Stimulated activated CD4-positive, alpha-beta T cell treated with anti-CD3 and anti-CD28 coated beads, Interleukin-2, amount 100 ng/mL, for 24 hours (primary cell): ENCODE measurements at regions not wholly inside any gene's neighbourhood (a gene's known extent, or its start where the extent isn't known, plus 50 kb on each side); places are given as distances from the start of the nearest gene placed in this dataset.
A peak's percentile ranks its signal among the peaks of the same experiment; 100 is the strongest.

ENCODE experiments used
- DNase-seq, 2 donors: peaks; one replicate each; pipeline ENCODE4 v3.0.0-alpha.2; 2020

DNA sequence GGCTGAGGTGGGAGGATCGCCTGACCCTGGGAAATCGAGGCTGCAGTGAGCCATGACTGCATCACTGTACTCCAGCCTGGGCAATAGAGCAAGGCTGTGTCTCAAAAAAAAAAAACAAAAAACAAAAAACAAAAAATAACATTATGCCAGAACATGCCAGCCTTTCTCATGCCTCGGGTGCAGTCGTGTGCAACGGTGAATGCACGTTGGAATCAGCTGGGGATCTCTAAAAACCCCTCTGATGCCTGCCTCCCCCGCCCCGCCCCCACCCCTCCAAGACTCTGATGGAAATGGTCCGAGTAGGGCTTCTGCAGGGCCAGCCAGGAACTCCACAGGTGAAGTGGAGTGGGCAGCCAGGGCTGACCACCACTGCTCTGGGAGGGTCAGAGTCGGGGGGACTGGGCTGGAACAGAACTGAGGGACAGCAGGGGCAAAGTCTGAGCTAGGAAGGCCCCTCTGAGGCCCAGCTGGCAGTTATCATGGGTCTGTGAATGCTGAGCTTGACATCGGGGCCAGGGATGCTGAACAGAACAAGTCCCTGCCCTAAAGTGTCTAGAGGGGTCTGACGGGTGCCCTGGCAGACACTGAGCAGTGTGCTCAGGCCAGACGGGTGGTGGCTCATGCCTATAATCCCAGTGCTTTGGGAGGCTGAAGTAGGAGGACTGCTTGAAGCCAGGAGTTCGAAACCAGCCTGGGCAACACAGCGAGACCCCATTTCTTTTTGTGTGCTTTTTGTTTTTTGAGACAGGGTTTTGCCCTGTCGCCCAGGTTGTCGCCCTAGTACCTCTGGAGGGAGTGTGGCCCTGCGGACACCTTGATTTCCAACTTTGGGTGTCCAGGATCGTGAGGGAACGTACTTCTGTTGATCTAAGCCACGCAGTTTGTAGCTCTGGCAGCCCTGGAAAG is 193.4 kb upstream of the GSE1 start:
- DNase-seq, result no peak

DNA sequence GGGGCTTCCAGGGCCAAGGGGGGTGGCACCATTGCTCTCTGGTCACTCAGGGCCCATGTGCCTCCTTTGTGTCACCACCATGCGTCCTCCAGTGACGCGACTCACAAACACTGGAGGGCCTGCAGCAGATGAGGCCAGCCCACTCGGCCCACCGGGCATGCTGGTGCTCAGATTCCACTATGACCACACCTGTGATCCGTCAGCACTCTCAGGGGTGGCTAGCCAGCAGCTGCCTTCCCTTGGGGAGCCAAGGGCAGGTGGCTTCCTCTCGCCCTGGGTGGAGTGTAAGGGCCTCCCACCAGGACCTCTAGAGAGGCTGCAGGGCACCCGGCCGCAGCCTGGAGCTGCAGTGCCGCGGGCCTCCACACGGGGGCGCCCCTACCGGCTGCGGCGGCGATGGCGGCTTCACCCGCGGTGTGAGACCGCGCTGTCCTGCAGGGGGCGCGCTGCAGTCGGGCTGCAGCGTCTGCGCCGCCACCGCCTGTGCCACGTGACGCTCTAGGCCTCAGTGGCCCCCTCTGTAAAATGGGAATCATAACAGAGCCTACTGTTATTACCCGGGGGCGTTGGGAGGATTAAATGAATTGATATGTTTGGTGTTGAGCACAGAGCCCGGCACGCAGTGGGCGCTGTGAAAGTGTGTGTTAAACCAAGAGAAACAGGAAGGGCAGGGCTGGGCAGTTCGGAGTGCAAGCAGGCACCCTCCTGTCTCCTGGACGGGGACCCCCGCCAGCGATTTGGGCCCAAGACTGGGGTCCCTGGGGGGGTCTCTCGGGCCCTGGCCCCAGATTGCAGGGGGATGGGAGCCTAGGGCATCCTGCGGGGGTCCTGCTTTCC is 192.4 kb upstream of the GSE1 start:
- DNase-seq, result peak; percentile 83 to 85

GRCh38 chr16:85421338-85422195 is 191.6 kb upstream of the GSE1 start:
- no peak for DNase-seq

GRCh38 chr16:85422196-85422631 is 190.9 kb upstream of the GSE1 start:
- no peak for DNase-seq

DNA sequence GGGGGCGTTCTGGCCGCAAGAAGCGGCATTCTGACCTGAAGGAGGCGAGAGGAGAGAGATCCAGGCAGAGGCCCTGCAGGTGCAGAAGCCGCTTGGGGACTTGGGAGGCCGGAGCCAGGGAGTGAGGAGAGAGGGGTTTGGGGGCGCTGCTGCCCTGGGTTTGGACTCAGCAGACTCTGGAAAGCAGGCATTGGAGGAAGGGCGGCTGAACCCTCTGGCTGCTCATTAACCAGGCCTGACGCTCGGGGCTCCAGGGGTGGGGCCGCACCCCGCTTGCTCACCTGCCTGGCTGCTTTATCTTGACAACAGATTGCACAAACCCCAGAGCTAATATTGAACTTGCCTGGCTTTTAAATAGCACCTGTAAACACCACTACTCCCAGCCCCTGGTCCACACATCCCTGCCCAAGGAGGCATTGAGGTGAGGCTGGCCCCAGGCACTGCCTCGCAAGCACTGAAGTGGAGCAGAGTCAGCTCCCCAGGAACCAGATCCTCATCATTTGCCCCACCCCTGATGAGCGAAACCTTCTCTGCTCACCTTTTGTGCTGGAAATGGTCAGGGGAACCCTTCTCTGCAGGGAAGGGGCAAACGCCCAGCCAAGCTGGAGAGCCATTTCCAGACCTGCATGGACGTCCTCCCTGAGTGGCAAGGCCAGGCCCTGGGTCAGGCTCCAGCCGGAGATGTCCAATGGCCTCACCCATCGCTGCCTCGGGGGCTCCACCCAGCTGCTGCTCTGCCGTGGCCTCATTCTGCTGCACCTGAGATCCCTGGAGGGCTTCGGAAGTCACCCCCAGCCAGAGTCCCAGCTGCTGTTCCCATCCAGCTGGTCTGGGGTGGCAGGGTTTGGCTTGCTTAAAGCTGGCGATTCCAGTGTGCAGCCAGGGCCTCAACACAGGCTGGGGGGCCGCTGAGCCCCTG is 190.2 kb upstream of the GSE1 start:
- no peak for DNase-seq

DNA sequence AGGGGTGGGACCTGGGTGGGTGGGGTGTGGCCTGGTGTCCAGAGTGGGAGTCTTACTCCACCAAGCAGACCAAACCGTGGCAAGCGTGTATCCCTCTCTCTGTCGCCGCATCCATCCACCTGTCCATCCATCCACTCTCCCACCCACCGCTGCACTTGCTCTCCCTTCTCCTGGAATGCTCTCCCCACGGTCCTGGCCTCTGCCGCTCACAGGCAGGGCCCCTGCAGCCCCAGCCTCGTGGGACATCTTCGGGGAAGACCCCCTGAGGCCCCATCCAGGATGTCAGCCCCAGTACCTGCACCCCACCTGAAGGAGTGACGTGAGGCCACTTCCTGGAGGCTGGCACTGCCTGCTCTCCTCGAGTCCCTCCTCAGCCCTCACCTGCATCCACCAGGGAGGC is 189.5 kb upstream of the GSE1 start:
- no peak for DNase-seq

DNA sequence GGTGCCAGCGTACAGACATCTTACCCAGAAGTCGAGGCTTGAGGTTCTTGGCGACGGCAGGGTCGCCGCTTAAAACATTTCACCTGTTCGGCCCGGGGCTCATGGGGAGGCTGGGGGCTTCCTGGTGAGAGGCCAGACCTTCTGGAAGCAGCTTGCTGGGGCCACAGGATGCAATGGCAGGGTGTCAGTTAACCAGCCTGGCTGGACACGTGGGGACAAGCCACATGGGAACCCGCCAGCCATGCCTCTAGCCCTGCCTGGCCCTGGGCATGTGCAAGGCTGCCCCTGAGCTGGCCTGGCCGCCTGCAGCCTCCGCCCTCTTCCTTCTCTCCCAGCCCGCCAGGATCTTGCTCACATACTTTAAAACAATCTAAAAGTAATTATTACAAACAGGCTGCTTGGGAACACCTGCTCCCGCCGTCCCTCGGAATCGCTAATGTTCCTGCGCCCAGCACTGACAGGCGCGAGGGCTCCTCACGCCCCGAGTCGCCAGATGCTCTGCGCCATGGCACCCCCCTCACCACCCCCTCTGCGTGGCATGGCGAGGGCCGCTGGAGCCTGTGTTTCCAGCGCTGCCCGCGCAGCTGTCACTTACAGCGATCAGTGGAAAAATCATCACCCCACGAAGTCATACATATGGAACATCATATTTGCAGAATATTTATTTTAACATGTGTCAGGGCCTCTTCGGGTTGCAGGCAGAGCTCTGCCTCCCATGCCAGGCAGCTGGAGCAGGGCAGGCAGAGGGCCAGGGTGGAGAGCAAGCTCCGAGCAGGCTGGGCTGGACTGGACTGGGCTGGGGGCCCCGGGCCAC is 188.7 kb upstream of the GSE1 start:
- DNase-seq, result no peak

DNA sequence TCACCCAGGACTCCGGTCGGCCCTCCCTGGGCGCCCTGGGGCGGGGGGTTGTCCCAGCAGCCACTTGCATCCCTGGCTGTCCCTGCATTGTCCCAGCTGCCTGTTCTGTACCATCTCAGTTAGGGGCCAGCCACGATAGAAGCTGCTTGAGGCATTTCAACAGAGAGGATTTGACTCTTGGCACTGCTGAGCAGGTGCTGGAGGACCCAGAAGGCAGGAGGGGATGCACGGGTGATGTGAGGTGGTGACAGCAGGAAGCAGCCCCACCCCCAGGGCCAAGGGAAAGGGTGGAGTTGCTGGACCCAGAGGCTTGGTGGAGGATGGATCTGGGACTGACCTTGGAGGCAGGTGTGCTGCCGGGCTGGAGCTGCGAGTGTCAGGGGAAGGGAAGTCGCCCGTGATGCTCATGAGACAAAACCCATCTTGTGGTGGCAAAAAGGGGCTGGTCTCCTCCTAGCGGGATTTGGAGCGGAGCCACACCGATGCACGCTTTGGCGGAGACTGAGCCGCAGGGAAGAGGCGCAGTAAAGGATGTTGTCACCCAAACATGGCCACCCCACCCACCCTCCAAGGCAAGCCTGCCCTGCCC is 188.0 kb upstream of the GSE1 start:
- no peak for DNase-seq

- DNase-seq, result no peak
Measured at GRCh38 chr16:85426806-85427205, 186.3 kb upstream of the GSE1 start.

- peak; percentile 55 to 62 for DNase-seq
Measured at GRCh38 chr16:85428168-85428898, 184.8 kb upstream of the GSE1 start.

DNA sequence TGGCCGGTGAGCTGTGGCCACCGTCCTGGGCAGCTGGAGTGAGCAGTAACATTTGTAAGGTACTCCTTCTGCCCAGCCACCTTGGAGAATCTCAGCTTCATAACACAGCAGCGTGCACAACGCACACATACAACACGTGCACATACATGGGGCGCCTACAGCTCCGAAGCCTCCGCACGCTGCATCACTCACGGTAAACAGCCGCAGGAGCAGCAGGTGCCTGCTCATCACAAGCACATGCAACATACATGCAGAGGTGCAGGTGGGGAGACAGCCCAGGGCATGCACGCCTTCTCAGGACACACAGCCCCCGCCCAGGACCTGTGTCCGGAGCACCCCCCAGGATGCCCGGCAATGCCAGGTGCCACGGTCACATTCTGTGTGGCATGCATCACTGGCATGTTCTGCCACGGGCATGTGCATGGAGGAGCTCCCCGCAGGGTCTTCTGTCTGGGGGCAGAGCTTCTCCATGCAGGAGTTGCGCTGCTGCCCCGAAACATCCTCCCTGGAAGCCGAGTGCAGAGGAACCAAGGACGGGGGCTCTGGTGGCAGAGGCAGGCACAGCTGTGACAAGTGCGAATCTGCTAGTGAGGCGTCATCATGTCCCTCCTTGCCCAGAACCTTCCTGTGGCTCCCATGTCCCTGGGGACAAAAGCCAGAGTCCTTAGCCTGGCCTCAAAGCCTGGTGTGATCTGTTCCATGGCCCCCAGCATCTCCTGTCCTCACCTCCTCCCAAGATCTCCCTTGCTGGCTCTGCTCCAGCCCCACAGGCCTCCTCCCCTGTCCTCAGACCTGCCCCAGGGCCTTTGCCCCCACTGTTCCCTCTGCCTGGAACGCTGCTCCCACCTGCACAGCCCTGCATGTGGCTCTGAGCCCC is 184.0 kb upstream of the GSE1 start:
- DNase-seq, result no peak

DNA sequence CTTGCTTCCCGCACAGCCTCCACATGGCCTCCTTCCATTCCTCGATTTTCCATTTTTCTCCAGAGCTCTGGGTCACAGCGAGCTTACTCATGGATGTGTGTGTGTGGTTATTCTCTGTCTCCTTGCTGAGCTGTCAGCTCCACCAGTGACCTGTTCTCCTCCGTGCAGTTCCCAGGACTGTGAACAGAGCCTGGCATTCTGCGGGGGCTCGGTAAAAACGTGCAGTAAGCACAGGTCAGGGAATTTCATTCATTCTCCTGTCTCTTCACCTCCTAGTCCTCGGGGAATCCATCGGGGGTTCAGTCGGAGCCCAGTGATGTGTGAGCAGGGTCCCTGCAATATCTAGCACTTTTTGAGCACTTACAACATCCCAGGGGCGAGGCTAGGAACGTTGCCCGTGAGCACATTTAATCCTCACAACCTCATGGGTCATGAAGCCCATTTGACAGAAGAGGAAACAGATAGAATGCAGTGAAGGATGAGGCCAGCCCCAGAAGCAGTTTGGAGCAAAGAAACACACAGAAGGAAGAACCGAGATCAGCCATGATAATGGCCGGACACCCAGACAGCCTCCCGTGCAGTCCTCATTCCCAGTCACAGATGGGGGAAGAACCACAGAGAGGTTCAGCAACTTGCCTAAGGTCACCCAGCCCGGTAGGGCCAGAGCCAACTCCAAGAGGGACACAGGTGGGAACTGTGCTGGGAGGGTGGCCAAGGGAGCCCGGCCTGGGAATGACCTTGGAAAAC is 183.2 kb upstream of the GSE1 start:
- no peak for DNase-seq

DNA sequence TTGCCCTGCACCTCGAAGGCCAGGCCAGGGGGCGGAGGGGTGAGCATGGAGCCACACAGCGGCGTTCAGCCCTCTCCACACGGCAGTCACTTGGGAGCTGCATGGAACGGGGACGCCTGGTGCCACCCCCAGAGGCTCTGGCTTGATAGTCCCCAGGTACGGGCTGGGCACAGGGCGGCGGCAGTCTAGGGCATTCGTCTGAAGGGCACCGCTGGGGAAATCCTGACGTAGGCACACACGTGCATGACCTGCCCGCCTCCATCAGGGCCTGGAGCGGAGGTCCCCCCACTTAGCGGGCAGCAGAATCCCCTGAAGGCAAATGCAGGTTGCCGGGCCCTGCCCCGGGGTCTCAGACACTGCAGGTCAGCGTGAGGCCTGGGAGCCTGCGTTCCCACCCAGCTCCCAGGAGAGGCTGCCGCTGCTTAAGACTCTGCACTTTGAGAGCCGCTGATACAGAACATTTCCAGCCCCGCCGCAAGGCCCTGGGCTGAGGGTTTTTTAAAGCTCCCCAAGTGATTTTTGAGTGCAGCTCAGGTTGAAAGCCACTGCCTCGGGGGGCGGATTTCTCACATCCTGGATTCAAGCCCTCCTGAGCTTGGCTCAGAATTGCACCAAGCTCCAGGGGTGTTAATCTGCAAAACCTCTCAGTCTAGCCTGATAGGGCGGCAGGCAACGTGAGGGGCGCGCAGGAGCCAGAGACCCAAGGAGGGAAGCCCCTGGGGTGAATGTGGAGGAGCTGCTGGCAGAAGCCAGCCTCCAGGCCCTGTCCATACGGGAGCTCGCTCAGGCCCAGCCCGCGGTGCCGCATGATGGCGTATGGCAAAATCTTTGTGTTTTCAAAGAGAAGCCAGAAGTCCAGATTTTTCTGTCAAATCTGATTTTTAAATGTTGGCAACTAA is 182.3 kb upstream of the GSE1 start:
- no peak for DNase-seq

DNA sequence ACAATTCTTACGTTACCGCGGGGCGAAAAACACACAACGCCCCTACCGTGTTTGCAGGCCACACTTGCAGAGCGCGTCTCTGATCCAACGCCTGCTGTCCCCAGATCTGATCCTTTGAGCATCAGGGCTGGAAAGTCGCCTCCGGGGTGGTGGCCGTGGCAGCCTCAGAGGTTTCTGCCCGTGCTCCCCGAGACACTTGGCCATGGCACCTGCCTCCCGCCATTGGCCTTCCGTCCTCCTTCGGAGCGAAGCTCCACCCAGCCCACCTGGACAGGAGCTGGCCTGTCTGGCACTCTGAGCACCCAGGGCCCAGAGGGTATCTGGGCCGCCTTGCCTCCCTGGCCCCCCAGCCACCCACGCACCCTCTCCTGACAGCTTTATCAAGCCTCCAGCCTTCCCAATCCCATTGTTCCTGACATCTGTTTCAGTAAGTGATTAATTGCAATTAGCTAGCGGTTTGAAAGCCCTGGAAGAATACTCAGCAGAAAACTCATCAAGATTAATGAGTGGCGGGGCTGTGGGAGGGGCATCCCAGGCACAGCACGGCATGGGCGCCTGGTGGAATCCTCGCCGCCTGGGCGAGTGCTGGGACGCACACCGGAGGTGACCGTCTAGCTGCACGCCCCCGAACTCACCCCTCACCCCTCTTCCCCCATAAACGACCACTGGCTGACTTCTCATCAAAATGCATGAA is 181.5 kb upstream of the GSE1 start:
- DNase-seq, result no peak

DNA sequence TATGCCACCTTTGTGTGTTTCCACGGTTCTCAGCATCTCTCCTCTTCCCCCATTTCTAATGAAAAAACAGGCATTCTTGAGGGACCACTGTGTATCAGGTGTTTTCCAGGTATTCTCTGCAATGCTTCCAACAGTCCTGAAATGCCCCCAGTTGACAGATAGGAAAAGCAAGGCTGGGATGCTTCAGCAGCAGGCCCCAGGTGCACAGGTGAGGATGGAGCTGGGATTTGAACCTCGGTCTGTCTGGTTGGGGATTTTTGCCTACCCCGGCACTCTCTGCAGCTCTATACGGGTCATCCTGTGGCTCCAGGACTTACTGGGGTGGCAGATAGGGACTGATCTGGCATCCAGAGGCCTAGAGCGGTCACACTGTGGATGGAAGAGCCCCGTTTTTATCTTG is 180.5 kb upstream of the GSE1 start:
- DNase-seq, result no peak

- DNase-seq, result no peak
Measured at GRCh38 chr16:85433477-85433876, 179.6 kb upstream of the GSE1 start.
